AG04450 (cell line): ENCODE measurements at regions not wholly inside any gene's neighbourhood (a gene's known extent, or its start where the extent isn't known, plus 50 kb on each side); places are given as distances from the start of the nearest gene placed in this dataset.

Experiments
- CTCF ChIA-PET: fragments of 300-600, 350-600 bp; formaldehyde crosslinking; extraction: SDS; loops from one replicate; lab custom pipeline; 2022; ENCODE audit warnings: antibody characterized with exemption, inconsistent platforms; lab: Charles Lee
- POLR2A ChIA-PET: fragments of 350-600 bp; formaldehyde crosslinking; extraction: SDS; loops from one replicate; lab custom pipeline; 2021; ENCODE audit warnings: antibody characterized with exemption, inconsistent platforms; lab: Yijun Ruan, JAX
- DNase-seq: peaks from one replicate; pipeline ENCODE4 v3.0.0-alpha.2; 2011; ENCODE audit warnings: low read depth, low spot score
- H3K27ac ChIP-seq: one replicate; pipeline ENCODE4 v1.5.1; 2012; ENCODE audit warnings: low read depth, low read length, control low read depth
- H3K27me3 ChIP-seq: one replicate; pipeline ENCODE4 v1.6.0; 2012; ENCODE audit warnings: low read length; ENCODE audit not compliant: control insufficient read depth, insufficient read depth
- H3K4me3 ChIP-seq: 2 replicates; pipeline ENCODE4 v1.5.1; 2011; ENCODE audit warnings: mild to moderate bottlenecking, low read depth, low read length, control low read depth
- H3K9me3 ChIP-seq: 2 replicates; pipeline ENCODE4 v1.5.1; 2012; ENCODE audit warnings: low read length; ENCODE audit not compliant: control insufficient read depth, insufficient read depth
- TF ChIP-seq, protein P1 (sequence below): IDR thresholded peaks from 2 replicates; pipeline ENCODE4 v1.5.1; 2011; ENCODE audit warnings: low read depth, low read length, control low read depth, inconsistent platforms

DNA sequence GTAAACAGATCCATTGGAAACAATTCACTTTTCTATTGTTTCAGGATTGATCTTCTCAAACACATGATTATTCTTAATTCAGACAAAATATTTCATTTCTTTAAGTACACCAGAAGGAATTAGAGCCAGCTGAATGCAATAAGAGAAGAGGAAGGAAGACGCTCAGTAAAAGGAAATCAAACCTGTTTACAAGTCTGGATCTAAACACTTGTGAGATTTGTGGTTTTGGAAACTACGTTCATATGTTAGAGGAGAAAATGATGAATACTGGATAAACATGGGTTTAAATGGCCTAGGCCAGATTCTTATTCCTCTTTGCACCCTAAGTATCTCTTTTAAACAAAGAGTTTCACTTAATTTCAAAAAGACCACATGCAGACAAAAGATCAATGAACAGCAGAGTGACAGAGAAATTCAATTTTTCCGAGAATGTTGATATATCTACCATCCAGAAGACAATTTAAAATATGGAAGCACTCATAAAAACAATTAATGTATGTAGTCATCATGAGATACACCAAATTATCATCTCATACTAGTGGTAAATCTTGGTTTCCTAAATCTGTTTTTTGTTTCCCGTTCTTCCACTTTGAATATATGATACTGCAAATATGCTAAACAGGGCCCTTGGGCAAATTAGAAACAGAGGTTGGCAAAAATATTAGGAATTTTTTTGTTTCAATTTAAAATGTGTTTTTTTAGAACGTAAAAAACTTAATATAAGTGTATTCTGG lies 703.5 kb upstream of the CITED2 start:
- CTCF ChIA-PET = no interaction called here

DNA sequence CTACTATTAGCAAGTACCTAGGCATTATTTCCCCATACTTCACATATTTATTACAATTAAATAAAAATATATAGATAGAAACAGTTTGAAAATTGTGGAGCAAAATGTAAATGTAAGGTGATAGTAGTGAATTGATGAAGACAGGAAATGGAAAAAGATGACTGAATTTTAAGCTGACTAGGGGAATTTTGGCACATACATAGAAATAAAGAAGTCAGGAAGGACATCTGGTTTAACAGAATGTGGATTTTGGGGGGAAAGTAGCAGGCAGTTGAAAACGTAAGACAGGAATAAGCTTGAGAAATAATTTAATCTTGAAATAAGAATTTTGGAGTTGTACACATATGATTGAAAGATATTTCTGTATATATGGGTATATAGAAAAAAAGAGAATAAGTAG lies 701.7 kb upstream of the CITED2 start:
- ChIA-PET CTCF (no interaction called here), POLR2A (interaction anchor here (0.7 kb wide), 1 partner anchor 171 kb away, joined by 5 read pairs; no protein-coding TSS in a partner anchor)
- no peaks in the 10 kb centered on the region for H3K9me3 ChIP-seq
- H3K27me3 ChIP-seq = no peaks in the 10 kb centered on the region
- no peak for DNase-seq
- TF ChIP-seq, protein P1, sequence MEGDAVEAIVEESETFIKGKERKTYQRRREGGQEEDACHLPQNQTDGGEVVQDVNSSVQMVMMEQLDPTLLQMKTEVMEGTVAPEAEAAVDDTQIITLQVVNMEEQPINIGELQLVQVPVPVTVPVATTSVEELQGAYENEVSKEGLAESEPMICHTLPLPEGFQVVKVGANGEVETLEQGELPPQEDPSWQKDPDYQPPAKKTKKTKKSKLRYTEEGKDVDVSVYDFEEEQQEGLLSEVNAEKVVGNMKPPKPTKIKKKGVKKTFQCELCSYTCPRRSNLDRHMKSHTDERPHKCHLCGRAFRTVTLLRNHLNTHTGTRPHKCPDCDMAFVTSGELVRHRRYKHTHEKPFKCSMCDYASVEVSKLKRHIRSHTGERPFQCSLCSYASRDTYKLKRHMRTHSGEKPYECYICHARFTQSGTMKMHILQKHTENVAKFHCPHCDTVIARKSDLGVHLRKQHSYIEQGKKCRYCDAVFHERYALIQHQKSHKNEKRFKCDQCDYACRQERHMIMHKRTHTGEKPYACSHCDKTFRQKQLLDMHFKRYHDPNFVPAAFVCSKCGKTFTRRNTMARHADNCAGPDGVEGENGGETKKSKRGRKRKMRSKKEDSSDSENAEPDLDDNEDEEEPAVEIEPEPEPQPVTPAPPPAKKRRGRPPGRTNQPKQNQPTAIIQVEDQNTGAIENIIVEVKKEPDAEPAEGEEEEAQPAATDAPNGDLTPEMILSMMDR = no peak
- no peak overlapping the region for H3K4me3 ChIP-seq
- H3K27ac ChIP-seq = no peak overlapping the region

More for the DNA sequence above, 703.5 kb upstream of the CITED2 start:
- POLR2A ChIA-PET = interaction anchor here (1.0 kb wide), 1 partner anchor 302 kb away, joined by 3 read pairs; no protein-coding TSS in a partner anchor
- no peak for DNase-seq
- no peak overlapping the region for H3K27ac ChIP-seq
- H3K9me3 ChIP-seq = no peaks in the 10 kb centered on the region
- TF ChIP-seq, protein P1 = no peak
- no peaks in the 10 kb centered on the region for H3K27me3 ChIP-seq
- no peak overlapping the region for H3K4me3 ChIP-seq

DNA sequence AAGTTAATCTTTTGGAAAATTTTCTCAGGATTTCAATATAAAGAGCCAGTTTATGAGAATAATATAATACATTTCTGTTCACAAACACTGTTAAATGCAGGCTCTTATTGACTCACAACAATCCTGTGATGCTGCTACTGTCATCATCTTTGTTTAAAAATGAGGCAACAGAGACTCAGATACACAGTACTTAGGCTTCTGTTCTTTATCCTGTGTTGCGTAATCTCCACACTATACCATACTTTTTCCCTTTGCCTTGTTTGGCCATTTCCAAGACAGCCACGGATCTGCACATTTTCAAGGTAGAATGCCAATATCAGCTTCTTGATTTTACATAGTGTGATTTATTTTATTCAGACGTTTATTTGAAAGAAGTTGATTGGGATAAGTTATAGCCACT lies 699.0 kb upstream of the CITED2 start:
- no peak overlapping the region for H3K4me3 ChIP-seq
- H3K27me3 ChIP-seq = no peaks in the 10 kb centered on the region
- ChIA-PET CTCF (no interaction called here), POLR2A (interaction anchor here (0.7 kb wide), 1 partner anchor 1490 kb away, joined by 3 read pairs; no protein-coding TSS in a partner anchor)
- no peaks in the 10 kb centered on the region for H3K9me3 ChIP-seq
- no peak overlapping the region for H3K27ac ChIP-seq
- DNase-seq = no peak
- TF ChIP-seq, protein P1 = no peak

DNA sequence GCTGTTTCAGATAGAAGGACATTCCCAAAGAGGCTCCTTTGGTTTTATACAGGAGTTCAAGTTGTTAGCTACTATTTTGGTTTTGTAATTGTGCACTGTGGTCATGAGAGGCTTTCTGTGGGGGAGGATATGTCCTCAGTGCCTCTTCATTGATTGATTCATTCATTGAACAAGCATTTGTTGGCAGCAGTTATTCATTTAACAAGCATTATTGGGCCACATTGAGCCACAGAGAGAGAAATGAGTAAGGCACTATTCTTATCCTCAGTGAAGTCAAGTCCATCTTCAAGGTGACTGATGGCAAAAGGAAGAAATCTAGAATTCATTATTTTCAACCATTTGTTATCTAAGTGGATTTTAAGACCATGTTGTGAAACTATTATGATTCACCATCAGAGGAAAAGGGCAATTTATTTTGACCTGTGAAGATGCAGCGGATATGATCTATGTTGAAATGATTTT lies 697.2 kb upstream of the CITED2 start:
- Histone ChIP-seq H3K9me3 (no peaks in the 10 kb centered on the region), H3K27me3 (no peaks in the 10 kb centered on the region), H3K27ac (no peak overlapping the region), H3K4me3 (no peak overlapping the region)
- TF ChIP-seq, protein P1 = no peak
- POLR2A ChIA-PET = no interaction called here
- CTCF ChIA-PET = no interaction called here
- DNase-seq = no peak

DNA sequence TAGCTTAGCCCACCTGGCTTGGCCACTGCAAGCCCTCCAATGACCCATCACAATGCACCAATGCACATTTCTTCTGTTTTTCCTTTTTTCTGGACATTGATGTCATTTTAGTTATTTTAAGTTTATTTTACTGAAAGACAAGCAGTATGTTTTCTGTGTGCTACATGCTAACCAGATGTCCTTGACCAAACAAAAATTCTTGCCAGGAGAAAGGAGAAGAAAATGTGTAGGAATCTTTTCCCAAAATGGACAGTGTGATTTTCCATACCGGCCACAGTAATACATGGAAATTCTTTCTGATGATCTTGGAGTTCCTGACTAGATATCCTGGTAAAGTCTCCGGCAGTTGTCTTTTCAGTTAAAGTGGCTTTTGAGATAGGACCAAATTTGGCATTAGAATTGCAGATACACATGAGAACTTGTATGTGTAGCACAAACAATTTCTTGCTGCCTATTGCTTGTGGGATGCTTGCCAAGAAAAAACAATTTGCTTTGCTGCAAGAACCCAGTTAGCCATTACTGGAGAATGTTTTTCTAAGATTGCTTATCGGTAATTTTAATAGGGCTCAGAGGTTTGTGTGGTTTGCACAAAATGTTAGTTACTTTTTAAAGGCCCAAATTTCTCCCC lies 696.5 kb upstream of the CITED2 start:
- no peak for DNase-seq
- no peaks in the 10 kb centered on the region for H3K9me3 ChIP-seq
- CTCF ChIA-PET = no interaction called here
- TF ChIP-seq, protein P1 = no peak
- H3K4me3 ChIP-seq = no peak overlapping the region
- H3K27me3 ChIP-seq = no peaks in the 10 kb centered on the region
- H3K27ac ChIP-seq = peak overlapping the region; percentile 22
- POLR2A ChIA-PET = no interaction called here
